Hematopoietic multipotent progenitor cell treated with erythropoietin and hydrocortisone succinate and interleukin-3 and kit ligand, for 6 days (in vitro differentiated cells): ENCODE measurements at regions not wholly inside any gene's neighbourhood (a gene's known extent, or its start where the extent isn't known, plus 50 kb on each side); places are given as distances from the start of the nearest gene placed in this dataset.

ENCODE experiments used
- DNase-seq: peaks from one replicate; pipeline ENCODE4 v3.0.0-alpha.2; 2015

GRCh38 chr7:156001496-156002260 is 189.4 kb upstream of the SHH start:
- no peak for DNase-seq

- DNase-seq: no peak
Observed at GRCh38 chr7:156000601-156001396, 188.5 kb upstream of the SHH start.

- no peak for DNase-seq
Observed at GRCh38 chr7:155999631-156000489, 187.6 kb upstream of the SHH start.

- no peak for DNase-seq
Observed at GRCh38 chr7:155998766-155999630, 186.7 kb upstream of the SHH start.

- DNase-seq: no peak
Observed at GRCh38 chr7:155998328-155998691, 186.0 kb upstream of the SHH start.

- peak; percentile 7 for DNase-seq
Observed at GRCh38 chr7:155997431-155998327, 185.4 kb upstream of the SHH start.

- DNase-seq: peak; percentile 19
Observed at GRCh38 chr7:155996718-155997280, 184.5 kb upstream of the SHH start.

GRCh38 chr7:155995183-155995612 is 182.9 kb upstream of the SHH start:
- peak; percentile 17 for DNase-seq

GRCh38 chr7:155994279-155994811 is 182.1 kb upstream of the SHH start:
- DNase-seq: no peak

GRCh38 chr7:155993420-155994278 is 181.4 kb upstream of the SHH start:
- DNase-seq: no peak

GRCh38 chr7:155992974-155993373 is 180.7 kb upstream of the SHH start:
- no peak for DNase-seq

GRCh38 chr7:155992538-155992937 is 180.3 kb upstream of the SHH start:
- DNase-seq: no peak

GRCh38 chr7:155992107-155992506 is 179.8 kb upstream of the SHH start:
- no peak for DNase-seq

GRCh38 chr7:155991470-155991869 is 179.2 kb upstream of the SHH start:
- no peak for DNase-seq

GRCh38 chr7:155988416-155988815 is 176.2 kb upstream of the SHH start:
- no peak for DNase-seq

GRCh38 chr7:155987681-155988235 is 175.5 kb upstream of the SHH start:
- no peak for DNase-seq

- no peak for DNase-seq
Observed at GRCh38 chr7:155986497-155987160, 174.4 kb upstream of the SHH start.

GRCh38 chr7:155985518-155986250 is 173.4 kb upstream of the SHH start:
- DNase-seq: no peak
